ENCODE measurements at regions not wholly inside any gene's neighbourhood (a gene's known extent, or its start where the extent isn't known, plus 50 kb on each side); places are given as distances from the start of the nearest gene placed in this dataset.

- TF ChIP-seq, protein P1, sequence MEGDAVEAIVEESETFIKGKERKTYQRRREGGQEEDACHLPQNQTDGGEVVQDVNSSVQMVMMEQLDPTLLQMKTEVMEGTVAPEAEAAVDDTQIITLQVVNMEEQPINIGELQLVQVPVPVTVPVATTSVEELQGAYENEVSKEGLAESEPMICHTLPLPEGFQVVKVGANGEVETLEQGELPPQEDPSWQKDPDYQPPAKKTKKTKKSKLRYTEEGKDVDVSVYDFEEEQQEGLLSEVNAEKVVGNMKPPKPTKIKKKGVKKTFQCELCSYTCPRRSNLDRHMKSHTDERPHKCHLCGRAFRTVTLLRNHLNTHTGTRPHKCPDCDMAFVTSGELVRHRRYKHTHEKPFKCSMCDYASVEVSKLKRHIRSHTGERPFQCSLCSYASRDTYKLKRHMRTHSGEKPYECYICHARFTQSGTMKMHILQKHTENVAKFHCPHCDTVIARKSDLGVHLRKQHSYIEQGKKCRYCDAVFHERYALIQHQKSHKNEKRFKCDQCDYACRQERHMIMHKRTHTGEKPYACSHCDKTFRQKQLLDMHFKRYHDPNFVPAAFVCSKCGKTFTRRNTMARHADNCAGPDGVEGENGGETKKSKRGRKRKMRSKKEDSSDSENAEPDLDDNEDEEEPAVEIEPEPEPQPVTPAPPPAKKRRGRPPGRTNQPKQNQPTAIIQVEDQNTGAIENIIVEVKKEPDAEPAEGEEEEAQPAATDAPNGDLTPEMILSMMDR (conservative IDR thresholded peaks at IDR 0.05; ENCODE audit: low read depth, low read length): no peak
- no peak for TF ChIP-seq EZH2 (IDR thresholded peaks at IDR 0.05; ENCODE audit: borderline replicate concordance, low read depth, low read length, poor library complexity, severe bottlenecking)
Measured at GRCh38 chr18:22524783-22525182, 107.1 kb upstream of the CTAGE1 start.
